IMR-90 (cell line): ENCODE measurements at regions not wholly inside any gene's neighbourhood (a gene's known extent, or its start where the extent isn't known, plus 50 kb on each side); places are given as distances from the start of the nearest gene placed in this dataset.

ENCODE experiments used
- ATAC-seq: fragments of 200-7000 bp; cut with Tn5 transposase; 2 replicates; pipeline ENCODE4 v1.9.1; 2020; ENCODE audit warnings: low read depth, mild to moderate bottlenecking, moderate library complexity
- BruUV-seq: library from RNA; stranded (reverse); fragments of 400-500 nt; replicated peaks from 2 replicates; lab custom pipeline; 2021; lab: Mats Ljungman, UMichigan
- CTCF ChIA-PET: fragments of 300-600 bp; formaldehyde crosslinking; extraction: SDS; loops from one replicate; lab custom pipeline; 2021; ENCODE audit warnings: antibody characterized with exemption; lab: Yijun Ruan, JAX
- POLR2A ChIA-PET: fragments of 300-600 bp; sonication (Branson Sonifier 250); formaldehyde crosslinking; loops from one replicate; lab custom pipeline; 2022; ENCODE audit warnings: antibody characterized with exemption; ENCODE audit not compliant: unreplicated experiment; lab: Charles Lee
- DNase-seq: peaks from one replicate; pipeline ENCODE4 v3.0.0; 2013
- H2AFZ ChIP-seq: replicated peaks from 2 replicates; pipeline ENCODE3; 2013; ENCODE audit warnings: low read length, mild to moderate bottlenecking; ENCODE audit not compliant: poor library complexity
- H2AK5ac ChIP-seq: 2 replicates; pipeline ENCODE4 v1.6.1; 2013; ENCODE audit warnings: low read depth, low read length, inconsistent platforms
- H2AK9ac ChIP-seq: replicated peaks from 2 replicates; pipeline ENCODE3; 2013; ENCODE audit warnings: mild to moderate bottlenecking, low read depth, low read length, moderate library complexity; ENCODE audit not compliant: poor library complexity
- H2BK120ac ChIP-seq: 2 replicates; pipeline ENCODE4 v1.6.1; 2013; ENCODE audit warnings: low read depth, low read length, inconsistent platforms
- H2BK15ac ChIP-seq: 3 replicates; pipeline ENCODE4 v1.6.1; 2013; ENCODE audit warnings: low read depth, low read length, inconsistent platforms
- H2BK20ac ChIP-seq: 2 replicates; pipeline ENCODE4 v1.6.1; 2013; ENCODE audit warnings: low read depth, mild to moderate bottlenecking, inconsistent platforms, low read length, moderate library complexity
- H2BK5ac ChIP-seq: 2 replicates; pipeline ENCODE4 v1.6.1; 2013; ENCODE audit warnings: mild to moderate bottlenecking, low read depth, low read length, inconsistent platforms; ENCODE audit not compliant: poor library complexity, severe bottlenecking
- H3K14ac ChIP-seq: replicated peaks from 2 replicates; pipeline ENCODE4 v1.6.1; 2013; ENCODE audit warnings: low read depth, low read length, inconsistent platforms
- H3K18ac ChIP-seq: 2 replicates; pipeline ENCODE4 v1.6.1; 2013; ENCODE audit warnings: low read depth, low read length, control low read depth
- H3K23ac ChIP-seq: 2 replicates; pipeline ENCODE4 v1.6.1; 2013; ENCODE audit warnings: low read depth, low read length, inconsistent platforms
- H3K27ac ChIP-seq: 2 replicates; pipeline ENCODE4 v1.5.1; 2013; ENCODE audit warnings: mild to moderate bottlenecking, control low read depth, low read length; ENCODE audit not compliant: insufficient read depth
- H3K27me3 ChIP-seq: 2 replicates; pipeline ENCODE4 v1.6.1; 2013; ENCODE audit warnings: low read length; ENCODE audit not compliant: control insufficient read depth, insufficient read depth
- H3K36me3 ChIP-seq: 2 replicates; pipeline ENCODE4 v1.6.1; 2013; ENCODE audit warnings: low read length, mixed read lengths; ENCODE audit not compliant: control insufficient read depth, insufficient read depth
- H3K4ac ChIP-seq: 2 replicates; pipeline ENCODE4 v1.6.1; 2013; ENCODE audit warnings: low read depth, low read length, inconsistent platforms
- H3K4me1 ChIP-seq: 2 replicates; pipeline ENCODE4 v1.6.1; 2013; ENCODE audit warnings: low read length, mixed read lengths; ENCODE audit not compliant: control insufficient read depth, insufficient read depth
- H3K4me2 ChIP-seq: 2 replicates; pipeline ENCODE4 v1.6.1; 2013; ENCODE audit warnings: low read depth, mild to moderate bottlenecking, control low read depth, low read length, moderate library complexity
- H3K4me3 ChIP-seq: 2 replicates; pipeline ENCODE4 v1.5.1; 2013; ENCODE audit warnings: low read depth, mild to moderate bottlenecking, control low read depth, low read length, moderate library complexity; ENCODE audit not compliant: insufficient read depth
- H3K56ac ChIP-seq: 2 replicates; pipeline ENCODE4 v1.6.1; 2013; ENCODE audit warnings: low read length, inconsistent platforms; ENCODE audit not compliant: insufficient read depth; ENCODE audit errors: extremely low read depth
- H3K79me1 ChIP-seq, 2 experiments: 2 replicates each; pipeline ENCODE4 v1.6.1; 2013; ENCODE audit warnings: low read length in 2 of 2, inconsistent platforms in 1 of 2, low read depth in 1 of 2
- H3K9ac ChIP-seq: 2 replicates; pipeline ENCODE4 v1.6.1; 2013; ENCODE audit warnings: low read depth, low read length, control low read depth
- H3K9me1 ChIP-seq: 2 replicates; pipeline ENCODE4 v1.6.1; 2013; ENCODE audit warnings: low read length, inconsistent platforms; ENCODE audit not compliant: insufficient read depth
- H3K9me3 ChIP-seq: 2 replicates; pipeline ENCODE4 v1.6.1; 2013; ENCODE audit warnings: low read length; ENCODE audit not compliant: control insufficient read depth, insufficient read depth
- H4K20me1 ChIP-seq: 2 replicates; pipeline ENCODE4 v1.6.1; 2013; ENCODE audit warnings: low read length, inconsistent platforms; ENCODE audit not compliant: insufficient read depth
- H4K5ac ChIP-seq: 2 replicates; pipeline ENCODE4 v1.6.1; 2013; ENCODE audit warnings: mild to moderate bottlenecking, low read depth, low read length, control low read depth
- H4K8ac ChIP-seq, 2 experiments: 2 replicates each; pipeline ENCODE4 v1.6.1; 2013; ENCODE audit warnings: low read depth in 2 of 2, low read length in 2 of 2, control low read depth in 1 of 2, inconsistent platforms in 1 of 2
- H4K91ac ChIP-seq: 2 replicates; pipeline ENCODE4 v1.6.1; 2013; ENCODE audit warnings: low read depth, low read length, inconsistent platforms; ENCODE audit not compliant: insufficient read depth
- CEBPB ChIP-seq: IDR thresholded peaks from 2 replicates; pipeline ENCODE4 v1.6.1; 2012; ENCODE audit warnings: low read depth, low read length, improper control_type of control experiment
- CHD1 ChIP-seq: IDR thresholded peaks from 2 replicates; pipeline ENCODE4 v1.6.1; 2012; ENCODE audit warnings: low read depth, low read length, improper control_type of control experiment
- FOS ChIP-seq: fragments of 150-350 bp; IDR thresholded peaks from 2 replicates; pipeline ENCODE4 v1.6.1; 2016; ENCODE audit warnings: low read depth, low read length
- MAFK ChIP-seq: IDR thresholded peaks from 2 replicates; pipeline ENCODE4 v1.6.1; 2012; ENCODE audit warnings: low read depth, low read length, improper control_type of control experiment
- MAZ ChIP-seq: IDR thresholded peaks from 2 replicates; pipeline ENCODE4 v1.6.1; 2012; ENCODE audit warnings: low read depth, mild to moderate bottlenecking, low read length, improper control_type of control experiment, moderate library complexity, borderline replicate concordance
- NFE2L2 ChIP-seq: fragments of 150-350 bp; IDR thresholded peaks from 2 replicates; pipeline ENCODE4 v1.6.1; 2016; ENCODE audit warnings: low read depth, mild to moderate bottlenecking, low read length
- RAD21 ChIP-seq: IDR thresholded peaks from 2 replicates; pipeline ENCODE4 v1.6.1; 2012; ENCODE audit warnings: low read length, improper control_type of control experiment
- RFX5 ChIP-seq: IDR thresholded peaks from 2 replicates; pipeline ENCODE4 v1.8.0; 2012; ENCODE audit warnings: low read depth, mild to moderate bottlenecking, low read length, moderate library complexity
- SMC3 ChIP-seq: fragments of 150-350 bp; IDR thresholded peaks from 2 replicates; pipeline ENCODE4 v1.6.1; 2016; ENCODE audit warnings: low read depth, mild to moderate bottlenecking, antibody characterized with exemption, low read length, moderate library complexity
- WGBS, 2 experiments: methylation state at CpG; one replicate each; pipeline versions ENCODE4 v1.1.5 to v1.1.7; 2013; ENCODE audit warnings: missing lambda C conversion rate in 2 of 2; ENCODE audit not compliant: insufficient read length in 1 of 2; ENCODE audit errors: extremely low coverage in 2 of 2; 5-methylcytosine and 5-hydroxymethylcytosine counted together
- dilution Hi-C: fragments of 300-500 bp; cut with HindIII; formaldehyde crosslinking; loops from one replicate; pipeline ENCODE4 v1.14.3; 2018; ENCODE audit warnings: low sequenced_read_pairs; ENCODE audit not compliant: unreplicated experiment
- in situ Hi-C: fragments of 300-500 bp; cut with MboI; formaldehyde crosslinking; loops from 3 replicates; pipeline ENCODE4 v1.14.3; 2019; ENCODE audit warnings: low sequenced_read_pairs, inconsistent platforms, mixed read lengths
- intact Hi-C: fragments of 100-400 bp; cut with micrococcal nuclease; formaldehyde crosslinking; loops from 2 replicates; pipeline ENCODE4 v1.10.0; 2022
- TF ChIP-seq, protein P1 (sequence below): fragments of 150-350 bp; IDR thresholded peaks from 2 replicates; pipeline ENCODE4 v1.6.1; 2017; ENCODE audit warnings: mild to moderate bottlenecking, antibody characterized with exemption, low read length, low read depth
- TF ChIP-seq, protein P2 (sequence below): fragments of 150-350 bp; IDR thresholded peaks from 2 replicates; pipeline ENCODE4 v1.6.1; 2016; ENCODE audit warnings: low read depth, mild to moderate bottlenecking, low read length, moderate library complexity, borderline replicate concordance
- TF ChIP-seq, protein P3 (sequence below): conservative IDR thresholded peaks from 2 replicates; pipeline ENCODE4 v1.5.1; 2012; ENCODE audit warnings: mild to moderate bottlenecking, low read depth, low read length, improper control_type of control experiment

DNA sequence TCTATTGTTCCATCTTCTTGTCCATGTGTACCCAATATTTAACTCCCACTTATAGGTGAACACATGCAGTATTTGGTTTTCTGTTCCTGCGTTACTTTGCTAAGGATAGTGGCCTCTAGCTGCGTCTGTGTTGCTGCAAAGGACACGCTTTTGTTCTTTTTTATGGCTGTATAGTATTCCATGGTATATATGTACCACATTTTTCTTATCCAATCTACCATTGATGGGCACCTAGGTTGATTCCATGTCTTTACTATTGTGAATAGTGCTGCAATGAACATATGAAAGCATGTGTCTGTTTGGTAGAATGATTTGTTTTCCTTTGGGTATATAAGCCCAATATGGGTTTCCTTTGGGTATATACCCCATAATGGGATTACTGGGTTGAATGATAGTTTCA, 77.3 kb upstream of the MMADHC start:
- no peaks in the 10 kb centered on the region for H3K79me1 ChIP-seq
- no peak overlapping the region for H3K56ac ChIP-seq
- ChIA-PET CTCF (no interaction called here), POLR2A (no interaction called here)
- no peaks in the 10 kb centered on the region for H4K20me1 ChIP-seq
- no peak overlapping the region for H3K23ac ChIP-seq
- intact Hi-C loops (no loop called here), dilution Hi-C loops (no loop called here), in situ Hi-C loops (no loop called here)
- H2BK15ac ChIP-seq, result no peak overlapping the region
- no CpG with 5 or more reads among the region's 3 CpGs for WGBS, 2 experiments
- H2BK5ac ChIP-seq, result no peak overlapping the region
- no peak overlapping the region for H2BK20ac ChIP-seq
- no peak overlapping the region for H4K8ac ChIP-seq
- H3K9ac ChIP-seq, result no peak overlapping the region
- no peaks in the 10 kb centered on the region for H3K36me3 ChIP-seq
- H3K9me3 ChIP-seq, result peaks cover 2% of the 10 kb centered on the region; the same call in 1 of the 2 replicates
- ATAC-seq, result no peak
- H3K14ac ChIP-seq, result no peak overlapping the region
- BruUV-seq, result no TSS peak
- TF ChIP-seq RAD21 (no peak), MAFK (no peak), CHD1 (no peak), NFE2L2 (no peak), FOS (no peak), RFX5 (no peak), SMC3 (no peak), MAZ (no peak), CEBPB (no peak)
- TF ChIP-seq, protein P1, sequence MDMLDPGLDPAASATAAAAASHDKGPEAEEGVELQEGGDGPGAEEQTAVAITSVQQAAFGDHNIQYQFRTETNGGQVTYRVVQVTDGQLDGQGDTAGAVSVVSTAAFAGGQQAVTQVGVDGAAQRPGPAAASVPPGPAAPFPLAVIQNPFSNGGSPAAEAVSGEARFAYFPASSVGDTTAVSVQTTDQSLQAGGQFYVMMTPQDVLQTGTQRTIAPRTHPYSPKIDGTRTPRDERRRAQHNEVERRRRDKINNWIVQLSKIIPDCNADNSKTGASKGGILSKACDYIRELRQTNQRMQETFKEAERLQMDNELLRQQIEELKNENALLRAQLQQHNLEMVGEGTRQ, result no peak
- TF ChIP-seq, protein P2, sequence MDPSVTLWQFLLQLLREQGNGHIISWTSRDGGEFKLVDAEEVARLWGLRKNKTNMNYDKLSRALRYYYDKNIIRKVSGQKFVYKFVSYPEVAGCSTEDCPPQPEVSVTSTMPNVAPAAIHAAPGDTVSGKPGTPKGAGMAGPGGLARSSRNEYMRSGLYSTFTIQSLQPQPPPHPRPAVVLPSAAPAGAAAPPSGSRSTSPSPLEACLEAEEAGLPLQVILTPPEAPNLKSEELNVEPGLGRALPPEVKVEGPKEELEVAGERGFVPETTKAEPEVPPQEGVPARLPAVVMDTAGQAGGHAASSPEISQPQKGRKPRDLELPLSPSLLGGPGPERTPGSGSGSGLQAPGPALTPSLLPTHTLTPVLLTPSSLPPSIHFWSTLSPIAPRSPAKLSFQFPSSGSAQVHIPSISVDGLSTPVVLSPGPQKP, result no peak
- TF ChIP-seq, protein P3, sequence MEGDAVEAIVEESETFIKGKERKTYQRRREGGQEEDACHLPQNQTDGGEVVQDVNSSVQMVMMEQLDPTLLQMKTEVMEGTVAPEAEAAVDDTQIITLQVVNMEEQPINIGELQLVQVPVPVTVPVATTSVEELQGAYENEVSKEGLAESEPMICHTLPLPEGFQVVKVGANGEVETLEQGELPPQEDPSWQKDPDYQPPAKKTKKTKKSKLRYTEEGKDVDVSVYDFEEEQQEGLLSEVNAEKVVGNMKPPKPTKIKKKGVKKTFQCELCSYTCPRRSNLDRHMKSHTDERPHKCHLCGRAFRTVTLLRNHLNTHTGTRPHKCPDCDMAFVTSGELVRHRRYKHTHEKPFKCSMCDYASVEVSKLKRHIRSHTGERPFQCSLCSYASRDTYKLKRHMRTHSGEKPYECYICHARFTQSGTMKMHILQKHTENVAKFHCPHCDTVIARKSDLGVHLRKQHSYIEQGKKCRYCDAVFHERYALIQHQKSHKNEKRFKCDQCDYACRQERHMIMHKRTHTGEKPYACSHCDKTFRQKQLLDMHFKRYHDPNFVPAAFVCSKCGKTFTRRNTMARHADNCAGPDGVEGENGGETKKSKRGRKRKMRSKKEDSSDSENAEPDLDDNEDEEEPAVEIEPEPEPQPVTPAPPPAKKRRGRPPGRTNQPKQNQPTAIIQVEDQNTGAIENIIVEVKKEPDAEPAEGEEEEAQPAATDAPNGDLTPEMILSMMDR, result no peak
- H3K27ac ChIP-seq, result no peak overlapping the region
- no peak overlapping the region for H2AK5ac ChIP-seq
- H3K4me1 ChIP-seq, result no peaks in the 10 kb centered on the region; the same call in 1 of the 2 replicates
- H3K4ac ChIP-seq, result no peak overlapping the region
- H2AK9ac ChIP-seq, result no peak overlapping the region
- H3K18ac ChIP-seq, result no peak overlapping the region
- H2AFZ ChIP-seq, result no peak overlapping the region
- DNase-seq, result no peak
- H4K91ac ChIP-seq, result no peak overlapping the region
- H3K4me3 ChIP-seq, result no peak overlapping the region
- H2BK120ac ChIP-seq, result no peak overlapping the region
- no peak overlapping the region for H3K4me2 ChIP-seq
- H3K27me3 ChIP-seq, result no peaks in the 10 kb centered on the region
- no peak overlapping the region for H4K5ac ChIP-seq
- H3K9me1 ChIP-seq, result peaks cover 2% of the 10 kb centered on the region; the same call in 1 of the 2 replicates
